CD4-positive, alpha-beta T cell treated with Interleukin-4 for 1 hour (primary cell): ENCODE measurements at regions not wholly inside any gene's neighbourhood (a gene's known extent, or its start where the extent isn't known, plus 50 kb on each side); places are given as distances from the start of the nearest gene placed in this dataset.

Experiments used
- DNase-seq, 2 donors: peaks; one replicate each; pipeline ENCODE4 v3.0.0-alpha.2; 2020 to 2022

DNA sequence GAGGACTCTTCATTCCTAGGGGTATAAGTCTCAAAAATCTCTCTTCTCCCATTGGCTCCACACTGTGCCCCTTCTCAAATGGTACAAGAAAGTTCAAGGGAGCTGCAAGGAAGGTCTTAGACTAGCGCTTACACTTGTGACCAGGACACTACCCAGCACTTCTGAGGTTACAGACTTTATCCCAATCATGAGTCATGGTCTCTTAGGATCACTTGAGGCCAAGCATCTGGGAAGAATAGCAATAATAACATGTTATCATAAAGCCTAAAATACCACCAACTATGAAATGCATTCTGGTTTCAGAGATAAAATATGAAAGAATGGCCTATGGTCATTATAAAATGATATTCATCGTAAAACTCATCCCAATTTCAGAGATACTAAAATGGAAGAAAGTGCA, 309.9 kb upstream of the PKDCC start:
- DNase-seq, result no peak

DNA sequence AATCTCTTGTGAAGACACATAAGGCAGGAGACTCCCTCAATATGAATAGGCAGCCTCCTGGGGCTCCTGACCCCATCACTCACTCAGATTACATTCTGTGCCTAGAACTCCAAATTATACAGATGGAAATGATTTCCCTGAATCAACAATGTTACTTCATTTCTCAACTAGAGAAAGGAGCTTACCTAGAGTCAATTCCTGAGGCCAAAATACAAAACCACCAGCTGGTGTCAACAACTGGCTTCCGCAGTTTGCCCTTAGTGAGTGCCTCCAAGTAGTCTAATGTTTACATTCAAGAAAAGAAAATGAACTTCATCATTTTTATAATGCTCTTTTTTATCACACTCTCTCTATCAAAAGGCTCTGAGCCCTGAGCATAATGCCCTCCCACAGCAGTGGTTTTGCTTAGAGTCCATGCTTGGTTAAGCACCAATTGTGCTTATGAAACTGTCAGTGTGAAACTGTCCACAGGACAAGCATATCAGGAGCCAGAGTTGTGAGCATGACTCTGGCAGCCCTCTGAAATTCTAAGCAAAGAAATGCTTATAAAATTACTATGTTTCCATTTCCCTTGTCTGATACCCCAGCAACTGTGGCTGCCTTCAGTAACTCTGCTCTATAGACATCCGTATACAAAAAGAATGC, 305.7 kb upstream of the PKDCC start:
- no peak for DNase-seq

DNA sequence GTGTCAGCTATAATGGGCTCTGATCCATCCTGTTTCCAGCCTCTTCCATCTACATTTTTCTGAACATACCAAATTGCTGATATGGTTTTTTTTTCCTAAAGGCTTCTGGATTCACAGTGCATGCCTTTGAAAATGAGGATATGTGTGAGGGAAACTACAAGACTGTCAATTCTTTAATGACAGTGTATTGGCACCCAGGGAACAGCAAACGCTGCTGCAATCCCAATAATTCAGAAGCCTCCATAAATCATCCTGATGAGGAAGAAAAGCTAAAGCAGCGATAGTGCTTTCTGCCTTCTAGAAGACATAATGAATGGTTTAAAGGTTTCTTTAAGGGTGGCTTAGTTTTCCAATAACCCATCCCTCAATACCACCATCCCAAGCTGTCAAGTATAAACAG, 304.5 kb upstream of the PKDCC start:
- DNase-seq, result no peak

DNA sequence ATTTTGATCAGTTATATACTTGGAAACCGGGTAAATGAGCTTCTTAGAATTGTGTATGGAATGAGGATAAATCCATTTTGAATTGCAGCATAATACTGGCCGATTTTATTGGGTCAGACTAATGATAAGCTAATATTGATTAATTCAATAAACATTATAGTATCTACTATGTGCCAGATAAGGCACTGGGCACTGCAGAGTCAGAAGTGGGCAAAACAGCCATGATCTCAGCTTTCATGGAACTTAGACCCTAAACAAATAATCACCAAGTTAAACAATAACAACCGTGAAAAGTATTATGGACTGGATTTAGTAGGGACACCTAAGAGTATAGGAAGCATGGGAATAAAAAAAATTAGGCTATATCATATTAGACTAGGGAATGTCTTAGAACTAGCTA, 297.0 kb upstream of the PKDCC start:
- DNase-seq, result no peak

DNA sequence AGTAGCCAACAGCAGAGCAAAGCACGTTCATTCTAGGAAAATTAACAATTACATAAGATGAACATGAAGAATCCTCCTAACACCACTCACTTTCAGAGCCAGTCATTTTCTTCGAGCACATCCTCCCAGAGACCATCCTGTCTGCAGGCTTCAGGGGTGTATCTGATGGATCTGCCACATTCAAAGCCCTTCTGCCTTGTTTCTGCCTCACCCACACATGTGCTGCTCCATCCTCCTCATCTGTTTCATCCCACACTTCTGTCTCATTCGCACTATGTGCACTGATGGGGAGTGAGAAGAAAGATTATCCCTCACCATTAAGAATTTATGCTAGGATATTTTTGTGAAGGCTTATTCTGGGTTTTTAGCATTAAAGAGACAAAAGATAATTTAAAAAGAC, 287.9 kb upstream of the PKDCC start:
- no peak for DNase-seq

DNA sequence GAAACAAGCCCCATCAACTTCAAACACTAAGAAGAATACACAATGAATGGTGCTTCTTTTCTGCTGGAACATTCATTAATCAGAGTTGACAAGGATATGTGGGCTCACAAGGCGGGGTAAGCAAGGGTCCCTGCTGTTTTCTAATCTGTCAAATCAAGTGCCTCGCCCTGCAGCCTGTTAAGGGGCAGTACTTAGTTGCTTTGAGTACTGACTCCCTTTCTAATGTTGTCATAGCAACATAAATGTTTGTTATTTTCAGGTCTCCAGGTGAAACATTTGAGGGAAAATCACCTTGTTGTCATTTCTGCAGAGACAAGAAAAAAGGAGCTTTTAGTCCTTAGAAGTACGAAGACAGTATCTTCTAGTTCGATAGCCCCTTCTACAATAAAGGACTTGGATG, 284.7 kb upstream of the PKDCC start:
- no peak for DNase-seq

DNA sequence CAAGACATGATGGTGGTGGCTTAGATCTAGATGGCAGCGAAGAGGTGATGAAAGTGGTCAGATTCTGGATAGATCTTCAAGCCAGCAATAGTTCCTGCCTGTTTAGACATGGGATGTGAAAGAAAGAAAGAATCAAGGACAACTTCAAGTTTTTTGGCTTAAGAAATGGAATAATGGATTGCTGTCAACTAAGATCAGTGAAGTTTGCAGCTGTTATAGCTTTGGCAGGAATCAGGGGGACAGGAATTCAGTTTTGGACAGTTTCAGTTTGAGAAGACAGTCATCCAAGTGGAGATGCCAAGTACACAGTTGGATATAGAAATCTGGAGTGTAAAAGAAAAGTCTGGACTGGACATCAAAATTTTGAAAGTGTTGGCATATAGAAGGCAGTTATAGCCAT, 283.7 kb upstream of the PKDCC start:
- DNase-seq, result no peak

DNA sequence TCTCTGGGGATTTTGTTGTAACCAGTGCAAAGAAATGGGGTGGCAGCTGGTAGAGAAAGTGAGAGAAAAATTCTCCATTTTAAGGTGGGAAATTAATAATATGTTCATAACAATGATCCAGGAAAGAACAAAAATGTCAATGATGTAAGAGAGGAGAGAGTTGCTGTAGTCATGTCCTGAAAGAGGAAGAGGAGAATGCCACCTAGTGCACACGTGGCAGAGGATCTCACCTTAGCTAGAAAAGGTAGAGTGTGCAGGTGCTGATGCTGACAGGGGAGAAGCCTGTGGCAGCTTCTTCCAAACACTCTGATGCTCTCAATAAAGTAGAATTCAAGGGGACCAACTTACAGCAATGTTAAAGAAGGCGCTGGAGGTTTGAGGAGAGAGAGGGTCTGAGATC, 282.9 kb upstream of the PKDCC start:
- no peak for DNase-seq

DNA sequence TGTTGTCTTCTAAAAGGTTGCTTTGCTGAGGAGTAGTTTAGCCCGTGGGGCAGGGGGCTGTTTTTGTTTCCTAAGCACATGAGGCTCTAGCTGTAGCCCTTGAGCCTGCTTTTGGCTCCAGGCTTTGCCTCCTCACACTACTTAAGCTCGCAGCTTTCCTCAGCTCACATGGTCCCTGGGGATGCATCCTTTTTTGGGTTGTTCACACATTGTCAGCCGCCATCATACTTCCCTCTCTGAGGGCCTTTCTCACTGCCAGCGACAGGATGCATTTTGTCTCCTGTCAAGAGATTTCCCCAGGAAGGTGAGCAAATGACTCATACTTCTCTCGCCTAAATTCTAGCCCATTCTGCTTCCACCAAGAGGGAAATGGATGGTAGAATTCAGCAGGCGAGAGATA, 279.5 kb upstream of the PKDCC start:
- no peak for DNase-seq

DNA sequence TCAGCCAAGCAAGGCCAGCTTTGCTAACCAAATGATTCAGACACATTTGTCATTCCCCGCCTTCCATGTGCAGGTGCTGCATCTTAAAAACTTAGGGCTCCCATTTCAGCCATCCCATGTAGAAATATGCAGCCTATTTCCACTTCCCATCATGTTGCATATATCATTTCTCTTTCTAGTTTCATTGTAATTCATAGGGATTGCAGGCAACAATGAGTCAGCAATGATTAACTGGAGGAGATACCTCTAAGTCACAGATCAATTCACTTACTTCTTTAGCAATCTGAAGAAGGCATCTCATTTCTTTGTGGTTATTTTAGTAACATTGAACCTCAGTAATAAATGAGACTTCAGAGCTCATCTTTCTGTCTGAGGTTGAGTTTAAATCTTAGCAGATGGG, 276.1 kb upstream of the PKDCC start:
- DNase-seq, result no peak

DNA sequence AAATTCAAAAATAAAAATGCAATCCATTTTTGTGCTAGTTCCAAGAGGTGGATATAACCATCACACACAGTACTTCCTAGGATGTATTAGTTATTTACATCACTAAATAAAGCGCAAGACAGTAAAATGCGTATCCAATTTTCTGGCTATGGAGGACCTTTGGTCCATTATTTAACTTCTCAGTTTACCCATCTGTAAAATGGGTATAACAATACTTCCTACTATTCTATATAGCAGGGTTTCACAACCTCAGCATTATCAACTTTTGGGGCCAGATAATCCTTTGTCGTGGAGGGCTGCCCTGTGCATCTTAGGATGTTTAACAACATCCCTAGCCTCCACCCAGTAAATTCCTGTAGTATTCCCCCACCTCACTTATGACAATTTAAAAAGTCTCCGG, 275.1 kb upstream of the PKDCC start:
- DNase-seq, result no peak

DNA sequence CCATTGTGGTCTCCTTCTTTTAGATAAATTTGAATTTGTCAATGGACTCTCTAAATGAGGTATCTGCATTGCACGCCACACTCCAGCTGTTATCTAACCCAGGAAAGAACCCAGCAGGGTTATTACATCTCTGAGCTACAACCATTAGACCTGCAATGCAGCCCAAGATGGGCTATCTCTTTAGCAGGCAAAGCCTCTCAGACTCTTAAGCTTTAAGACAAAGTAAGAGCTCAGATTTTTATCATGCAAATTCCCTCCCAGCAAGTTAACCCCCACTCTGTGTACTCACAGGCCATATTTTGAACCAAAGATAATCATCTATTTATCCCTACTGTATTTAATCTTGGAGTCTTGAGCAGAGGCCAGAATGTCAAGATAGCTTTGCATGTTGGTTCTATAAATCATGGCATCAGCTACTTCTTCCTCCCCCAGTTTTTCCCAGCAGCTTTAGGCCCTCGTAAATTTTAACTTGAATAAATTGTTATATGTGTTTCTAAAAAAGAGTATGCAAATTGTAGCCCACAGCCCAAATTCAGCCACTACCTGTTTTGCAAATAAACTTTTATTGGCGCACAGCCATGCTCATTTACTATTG, 273.7 kb upstream of the PKDCC start:
- no peak for DNase-seq

DNA sequence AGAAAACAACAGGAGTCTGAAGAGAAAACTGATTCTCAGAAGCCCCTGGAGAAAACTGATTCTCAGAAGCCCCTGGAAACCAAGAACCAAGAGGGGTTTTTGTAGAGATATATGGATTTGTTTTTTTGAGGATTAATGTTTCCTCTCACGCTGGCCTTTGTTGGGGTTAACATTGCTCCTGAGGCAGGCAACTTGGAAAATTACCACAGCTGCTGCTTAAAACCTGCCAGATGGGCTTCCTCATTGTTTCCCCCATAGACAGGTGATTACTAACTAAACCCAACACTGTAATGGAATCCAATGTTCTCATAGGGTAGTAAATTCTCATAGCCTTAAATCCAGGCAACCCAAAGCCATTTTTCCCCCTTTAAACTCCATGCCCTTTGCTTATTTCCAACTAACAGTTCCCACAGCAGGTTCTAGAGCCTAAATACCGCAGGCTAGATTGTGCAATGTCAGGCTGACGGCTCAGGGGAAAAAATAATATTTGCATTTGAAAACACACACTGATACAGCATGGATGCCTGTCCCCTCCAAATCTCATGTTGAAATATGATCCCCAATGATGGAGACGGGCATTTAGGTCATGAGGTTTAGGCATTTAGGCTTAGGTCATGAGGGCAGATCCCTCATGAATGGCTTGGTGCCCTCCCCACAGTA, 272.3 kb upstream of the PKDCC start:
- no peak for DNase-seq

DNA sequence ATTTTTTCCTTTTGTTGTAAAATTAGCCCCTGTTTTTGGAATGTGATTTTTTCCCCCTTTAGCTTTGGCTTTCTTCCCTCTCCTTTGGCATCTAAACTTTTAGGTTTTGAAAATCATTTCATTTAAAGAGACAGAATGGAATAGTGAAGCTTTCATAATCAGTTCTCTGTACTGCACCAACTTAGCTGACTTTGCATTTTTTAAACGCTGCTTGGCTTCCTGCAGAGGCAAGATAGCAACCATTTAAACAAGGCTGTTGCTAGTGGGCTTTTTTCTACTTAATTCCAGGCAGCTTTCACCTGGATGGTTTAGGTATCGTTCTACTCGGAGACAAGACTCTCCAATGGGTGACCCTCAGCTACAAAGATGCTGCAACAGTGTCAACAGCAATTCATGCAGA, 267.9 kb upstream of the PKDCC start:
- no peak for DNase-seq

DNA sequence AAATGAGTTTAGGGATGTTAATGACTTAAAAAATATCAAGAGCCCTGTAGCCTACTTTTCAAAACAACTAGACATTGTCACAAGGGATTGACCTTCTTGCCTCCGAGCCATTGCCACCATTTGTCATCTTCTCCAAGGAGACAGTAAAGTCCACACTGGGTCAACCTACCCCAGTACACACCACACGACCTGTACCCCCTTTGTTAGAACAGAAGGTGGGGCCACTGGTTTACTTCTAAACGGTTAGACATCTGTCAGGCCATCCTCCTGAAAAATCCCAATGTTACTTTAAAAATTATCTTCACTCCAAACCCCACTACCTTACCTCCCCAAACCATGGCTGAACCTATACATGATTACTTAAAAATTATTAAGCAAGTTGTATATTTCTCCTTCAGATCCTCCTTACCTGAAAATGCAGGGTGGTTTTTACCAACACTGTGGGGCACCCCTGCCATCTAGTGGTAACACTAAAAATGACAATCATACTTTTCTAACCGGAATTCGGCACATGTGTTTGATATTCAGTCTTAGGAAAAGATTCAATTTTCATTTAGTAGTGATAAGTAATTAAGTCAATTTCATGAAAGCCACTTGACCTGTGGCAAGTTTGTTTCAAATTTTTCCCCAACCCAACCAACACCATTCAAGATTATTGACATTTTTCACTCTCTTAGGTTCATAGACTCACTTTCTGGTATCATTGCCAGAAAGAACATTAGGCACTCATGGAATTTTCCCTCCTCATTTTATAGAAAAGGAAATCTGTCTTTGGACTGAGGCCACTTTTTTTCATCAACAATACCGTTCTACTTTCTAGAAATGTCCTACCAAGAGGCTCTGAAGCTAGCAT, 265.3 kb upstream of the PKDCC start:
- DNase-seq, result peak; percentile 18 to 48

DNA sequence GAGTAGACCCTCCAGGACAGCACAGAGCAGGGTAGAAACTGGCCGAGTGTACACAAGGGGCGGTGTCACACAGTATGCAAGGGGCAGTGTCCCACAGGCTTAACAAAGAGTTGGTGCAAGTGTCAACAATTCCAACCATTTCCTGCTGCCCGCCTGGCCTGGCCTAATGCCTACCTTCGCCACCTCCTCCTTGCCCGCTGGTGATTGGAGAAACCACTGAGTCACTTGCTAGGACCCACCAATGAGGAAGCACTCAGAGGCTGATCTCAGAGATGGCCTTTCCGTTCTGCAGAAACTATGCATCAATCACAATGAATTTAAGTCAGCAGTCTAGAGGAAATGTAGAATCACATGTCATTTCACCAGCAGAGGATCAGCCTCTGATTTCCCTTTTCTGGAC, 263.3 kb upstream of the PKDCC start:
- no peak for DNase-seq

DNA sequence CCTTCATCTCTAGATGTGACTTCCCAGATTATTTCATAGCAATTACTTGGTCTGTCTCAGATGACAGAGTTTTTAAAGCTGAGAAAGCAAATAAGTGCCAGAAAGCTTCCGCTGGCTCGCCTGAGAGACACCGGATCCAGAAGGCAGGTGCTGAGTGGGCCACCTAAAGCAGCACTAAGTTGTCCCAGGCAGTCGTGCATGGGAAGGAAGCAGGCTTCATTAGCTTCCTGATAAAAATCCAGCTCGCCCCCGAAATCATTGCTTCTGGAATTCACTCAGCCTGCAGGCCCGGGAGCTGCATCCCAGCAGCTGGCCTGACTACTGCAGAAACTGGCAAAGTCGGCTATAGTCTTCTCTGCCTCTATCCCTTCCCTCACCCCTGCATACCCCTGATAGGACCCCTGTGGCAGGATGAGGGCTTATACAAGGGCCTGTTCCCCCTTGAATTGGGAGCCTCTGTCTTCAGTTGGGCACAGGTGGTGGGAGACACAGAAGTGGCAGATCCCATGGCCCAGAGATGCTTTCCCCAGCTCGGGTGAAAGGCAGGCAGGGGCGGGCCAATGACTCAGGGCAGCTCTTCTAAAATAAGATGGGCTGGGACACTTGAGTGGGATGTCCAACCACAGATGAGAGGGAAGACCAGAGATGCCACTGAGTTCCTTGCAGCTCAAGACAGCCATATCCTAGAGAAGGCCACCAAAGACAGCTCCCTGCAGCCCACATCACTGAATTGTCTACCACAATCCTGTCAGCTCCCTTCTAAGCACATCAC, 262.4 kb upstream of the PKDCC start:
- no peak for DNase-seq

DNA sequence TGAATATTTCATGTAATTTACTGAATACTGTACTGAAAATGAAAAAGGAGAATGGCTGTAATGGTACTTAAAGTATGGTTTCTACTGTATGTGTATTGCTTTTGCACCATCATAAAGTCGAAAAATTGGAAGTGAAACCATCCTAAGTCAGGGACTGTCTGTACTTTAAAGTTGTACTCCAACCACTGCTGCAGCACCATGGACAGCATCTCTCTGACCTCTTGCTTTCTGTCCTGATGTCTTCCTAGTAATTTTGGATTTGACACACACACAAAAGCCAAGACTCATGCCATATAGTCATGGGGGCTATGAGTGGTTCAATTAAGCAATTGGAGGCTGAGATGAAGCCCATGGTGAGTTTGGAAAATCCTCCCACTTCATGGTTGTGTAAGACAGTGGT, 256.3 kb upstream of the PKDCC start:
- DNase-seq, result peak in 1 of 2 donors; percentile 1

DNA sequence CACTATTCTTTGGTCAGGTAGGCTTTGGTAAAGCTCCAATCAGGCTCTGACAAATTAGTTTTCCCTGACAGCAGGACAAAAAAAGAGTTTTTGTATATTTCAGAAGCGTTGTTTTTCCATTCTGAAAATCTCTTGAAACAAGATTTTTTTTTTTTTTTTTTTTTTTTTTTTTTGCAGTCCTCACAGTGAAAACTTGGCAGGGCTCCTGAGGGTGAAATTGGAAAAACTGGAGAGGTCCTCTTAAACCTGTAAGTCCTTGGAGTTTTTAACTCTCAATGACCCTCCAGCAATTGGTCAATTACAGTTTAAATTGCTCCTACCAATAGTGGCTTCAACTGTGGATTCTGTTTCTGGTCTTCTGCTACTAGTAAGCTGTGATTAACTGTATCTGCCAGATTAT, 244.5 kb upstream of the PKDCC start:
- DNase-seq, result no peak

DNA sequence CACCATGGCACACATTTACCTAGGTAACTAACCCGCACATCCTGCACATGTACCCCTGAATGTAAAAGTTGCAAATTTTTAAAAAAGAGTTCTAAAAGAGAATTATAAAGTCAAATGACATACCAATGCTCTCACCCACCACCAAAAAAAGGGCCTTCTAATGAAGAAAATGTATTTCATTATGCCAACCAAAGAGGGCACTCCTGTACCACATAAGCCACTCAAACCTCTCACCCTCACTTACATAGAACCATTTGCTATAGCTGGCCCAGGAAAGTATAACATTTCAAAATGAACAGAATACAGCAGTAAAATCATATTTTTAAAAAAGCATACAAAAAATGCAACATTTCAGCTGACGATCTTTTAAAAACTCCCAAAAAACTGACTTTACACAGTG, 241.5 kb upstream of the PKDCC start:
- no peak for DNase-seq

DNA sequence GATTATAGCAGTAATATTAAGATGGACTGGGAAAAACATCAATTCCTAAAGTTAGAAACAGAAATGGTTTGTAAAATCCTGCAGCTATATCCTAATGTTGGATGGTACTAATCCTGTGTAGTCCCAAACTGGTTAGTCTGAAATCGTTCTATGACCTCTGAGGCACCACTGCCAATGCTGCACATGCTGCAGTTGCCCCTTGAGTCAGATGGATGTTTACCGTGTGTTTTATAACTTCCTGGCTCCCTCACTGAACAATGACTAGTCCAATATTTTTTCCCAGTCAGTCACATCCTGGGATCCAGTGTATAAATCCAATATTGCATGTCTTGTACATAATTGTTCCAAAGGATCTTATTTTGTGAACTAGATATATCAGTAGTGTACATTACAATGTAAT, 226.7 kb upstream of the PKDCC start:
- no peak for DNase-seq

DNA sequence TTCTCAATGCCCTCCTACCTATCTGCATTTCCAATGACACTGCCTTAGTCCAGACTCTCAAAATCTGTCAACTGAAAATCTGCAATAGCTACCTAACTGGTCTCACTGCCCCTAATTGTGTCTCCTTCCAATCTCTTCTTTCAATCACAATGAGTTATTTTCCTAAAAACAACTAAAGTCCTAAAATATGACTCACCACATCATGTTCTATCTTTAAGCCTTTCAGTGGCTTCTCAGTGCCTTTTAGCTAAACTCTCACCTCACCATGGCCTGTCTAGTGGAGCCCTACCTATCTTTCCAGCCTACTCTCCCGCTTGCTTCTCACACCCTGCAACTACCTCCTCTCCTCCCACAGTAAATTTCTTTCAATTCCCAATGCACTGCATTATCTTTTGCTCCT, 220.9 kb upstream of the PKDCC start:
- no peak for DNase-seq

DNA sequence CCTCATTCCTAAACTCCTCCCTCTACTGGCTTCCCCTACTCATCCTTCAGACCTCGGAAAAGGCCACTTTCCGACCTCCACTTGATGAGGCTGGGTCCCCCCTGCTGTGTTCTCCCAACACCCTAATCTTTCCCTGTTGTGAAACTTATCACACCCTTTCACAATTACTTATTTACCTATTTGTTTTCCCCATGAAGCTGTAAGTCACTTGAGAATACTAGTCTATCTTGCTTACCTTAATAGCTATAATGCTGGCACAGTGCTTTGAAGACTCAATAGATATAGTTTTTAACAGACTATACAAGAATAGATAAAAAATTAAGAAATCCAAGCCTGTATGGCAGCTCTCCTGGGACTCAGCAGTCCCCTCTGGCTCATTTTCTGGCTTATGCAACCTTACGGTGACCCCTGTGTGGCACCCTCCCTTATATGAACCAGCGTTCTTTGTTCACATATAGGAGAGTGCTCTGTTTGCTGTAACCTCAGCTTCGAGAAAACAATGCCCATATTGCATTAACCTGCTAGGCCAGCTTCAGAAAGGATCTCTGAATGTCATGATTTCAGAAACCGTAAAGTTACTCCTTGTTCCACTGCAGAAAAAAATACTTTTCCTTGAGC, 220.4 kb upstream of the PKDCC start:
- no peak for DNase-seq
